HK-2 (cell line): ENCODE measurements at regions not wholly inside any gene's neighbourhood (a gene's known extent, or its start where the extent isn't known, plus 50 kb on each side); places are given as distances from the start of the nearest gene placed in this dataset.
"Not testable (repeated sequence)": the region's sequence is repeated elsewhere in the genome, so short reads cannot be mapped to it uniquely, and the experiment has no call there.

ENCODE experiments used
- DNase-seq: peaks from one replicate; pipeline ENCODE4 v3.0.0-alpha.2; 2018; ENCODE audit not compliant: unreplicated experiment

- DNase-seq: no peak
Measured at GRCh38 chr6:48736501-48737206, 625.7 kb upstream of the PTCHD4 start.

- no peak for DNase-seq
Measured at GRCh38 chr6:48735846-48736245, 624.8 kb upstream of the PTCHD4 start.

- no peak for DNase-seq
Measured at GRCh38 chr6:48733581-48733980, 622.6 kb upstream of the PTCHD4 start.

GRCh38 chr6:48714699-48715098 lies 603.7 kb upstream of the PTCHD4 start:
- DNase-seq: no peak

GRCh38 chr6:48714250-48714649 lies 603.3 kb upstream of the PTCHD4 start:
- no peak for DNase-seq

- no peak for DNase-seq
Measured at GRCh38 chr6:48713612-48714011, 602.6 kb upstream of the PTCHD4 start.

- no peak for DNase-seq
Measured at GRCh38 chr6:48706310-48706709, 595.3 kb upstream of the PTCHD4 start.

GRCh38 chr6:48701572-48701971 lies 590.6 kb upstream of the PTCHD4 start:
- DNase-seq: no peak

- no peak for DNase-seq
Measured at GRCh38 chr6:48695872-48696271, 584.9 kb upstream of the PTCHD4 start.

- no peak for DNase-seq
Measured at GRCh38 chr6:48691420-48691819, 580.4 kb upstream of the PTCHD4 start.

GRCh38 chr6:48689498-48689897 lies 578.5 kb upstream of the PTCHD4 start:
- no peak for DNase-seq

- no peak for DNase-seq
Measured at GRCh38 chr6:48678390-48678789, 567.4 kb upstream of the PTCHD4 start.

- DNase-seq: no peak
Measured at GRCh38 chr6:48671505-48671904, 560.5 kb upstream of the PTCHD4 start.

GRCh38 chr6:48670546-48670945 lies 559.5 kb upstream of the PTCHD4 start:
- no peak for DNase-seq

- no peak for DNase-seq
Measured at GRCh38 chr6:48667797-48668196, 556.8 kb upstream of the PTCHD4 start.

GRCh38 chr6:48664826-48665225 lies 553.8 kb upstream of the PTCHD4 start:
- no peak for DNase-seq

- no peak for DNase-seq
Measured at GRCh38 chr6:48658915-48659314, 547.9 kb upstream of the PTCHD4 start.

- no peak for DNase-seq
Measured at GRCh38 chr6:48641544-48641943, 530.5 kb upstream of the PTCHD4 start.

- DNase-seq: not testable (repeated sequence)
Measured at GRCh38 chr6:48638796-48639195, 527.8 kb upstream of the PTCHD4 start.

- DNase-seq: no peak
Measured at GRCh38 chr6:48630511-48630910, 519.5 kb upstream of the PTCHD4 start.

- no peak for DNase-seq
Measured at GRCh38 chr6:48628316-48628715, 517.3 kb upstream of the PTCHD4 start.

GRCh38 chr6:48626421-48626820 lies 515.4 kb upstream of the PTCHD4 start:
- DNase-seq: no peak

- no peak for DNase-seq
Measured at GRCh38 chr6:48624631-48625030, 513.6 kb upstream of the PTCHD4 start.

- no peak for DNase-seq
Measured at GRCh38 chr6:48619771-48620170, 508.8 kb upstream of the PTCHD4 start.
